ENCODE measurements at regions not wholly inside any gene's neighbourhood (a gene's known extent, or its start where the extent isn't known, plus 50 kb on each side); places are given as distances from the start of the nearest gene placed in this dataset.

DNA sequence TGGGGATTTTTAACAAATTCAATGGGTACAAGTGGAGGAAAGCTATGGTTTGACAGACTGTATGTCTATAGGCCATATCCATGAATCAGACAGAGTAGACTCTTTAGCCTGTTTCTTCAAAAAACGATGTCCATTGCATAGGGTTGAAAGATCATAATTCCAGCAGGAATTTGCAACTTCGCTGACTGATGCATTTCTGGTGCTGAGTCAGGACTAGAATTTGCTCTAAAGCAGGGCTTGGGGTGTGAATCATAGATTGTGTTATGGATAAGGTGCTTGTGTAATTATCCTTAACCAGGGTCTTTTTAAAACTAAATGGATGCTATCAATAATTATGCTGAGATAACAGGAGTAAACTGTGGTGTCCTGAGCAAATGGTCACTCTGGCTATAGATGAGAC, 200.4 kb upstream of the TBC1D5 start:
- no peaks in the 10 kb centered on the region for H3K79me2 ChIP-seq (replicated peaks; ENCODE audit: insufficient read depth)
- no peak for DNase-seq (ENCODE audit: low spot score)
- Mint-ChIP-seq H3K4me3 (no peak overlapping the region), H3K27ac (no peak overlapping the region), H3K4me1 (peaks cover 10% of the 10 kb centered on the region), H3K9me3 (no peaks in the 10 kb centered on the region), H3K36me3 (ENCODE audit: low read depth) (no peaks in the 10 kb centered on the region), H3K27me3 (ENCODE audit: insufficient read depth, low read depth, poor library complexity) (no peaks in the 10 kb centered on the region)
- H3F3A ChIP-seq (replicated peaks; ENCODE audit: low read depth) = no peaks in the 10 kb centered on the region
- peaks cover 6% of the 10 kb centered on the region; the same call in 1 of the 2 replicates for H4K20me1 ChIP-seq (replicated peaks; ENCODE audit: insufficient read depth)
- no peak for ATAC-seq
- no peak overlapping the region for H3K4me2 ChIP-seq
- no peaks in the 10 kb centered on the region for H3K27me3 ChIP-seq (ENCODE audit: insufficient read depth)
- H3K36me3 ChIP-seq (ENCODE audit: insufficient read depth) = no peaks in the 10 kb centered on the region
- TF ChIP-seq STAT1 (IDR thresholded peaks at IDR 0.05; ENCODE audit: unreplicated experiment) = no peak
- no peak for TF ChIP-seq NANOG (IDR thresholded peaks at IDR 0.05; ENCODE audit: borderline replicate concordance)
- TF ChIP-seq, protein P1, sequence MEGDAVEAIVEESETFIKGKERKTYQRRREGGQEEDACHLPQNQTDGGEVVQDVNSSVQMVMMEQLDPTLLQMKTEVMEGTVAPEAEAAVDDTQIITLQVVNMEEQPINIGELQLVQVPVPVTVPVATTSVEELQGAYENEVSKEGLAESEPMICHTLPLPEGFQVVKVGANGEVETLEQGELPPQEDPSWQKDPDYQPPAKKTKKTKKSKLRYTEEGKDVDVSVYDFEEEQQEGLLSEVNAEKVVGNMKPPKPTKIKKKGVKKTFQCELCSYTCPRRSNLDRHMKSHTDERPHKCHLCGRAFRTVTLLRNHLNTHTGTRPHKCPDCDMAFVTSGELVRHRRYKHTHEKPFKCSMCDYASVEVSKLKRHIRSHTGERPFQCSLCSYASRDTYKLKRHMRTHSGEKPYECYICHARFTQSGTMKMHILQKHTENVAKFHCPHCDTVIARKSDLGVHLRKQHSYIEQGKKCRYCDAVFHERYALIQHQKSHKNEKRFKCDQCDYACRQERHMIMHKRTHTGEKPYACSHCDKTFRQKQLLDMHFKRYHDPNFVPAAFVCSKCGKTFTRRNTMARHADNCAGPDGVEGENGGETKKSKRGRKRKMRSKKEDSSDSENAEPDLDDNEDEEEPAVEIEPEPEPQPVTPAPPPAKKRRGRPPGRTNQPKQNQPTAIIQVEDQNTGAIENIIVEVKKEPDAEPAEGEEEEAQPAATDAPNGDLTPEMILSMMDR (conservative IDR thresholded peaks at IDR 0.05; ENCODE audit: low read depth in 2 of 2) = no peak
- TF ChIP-seq, protein P2, sequence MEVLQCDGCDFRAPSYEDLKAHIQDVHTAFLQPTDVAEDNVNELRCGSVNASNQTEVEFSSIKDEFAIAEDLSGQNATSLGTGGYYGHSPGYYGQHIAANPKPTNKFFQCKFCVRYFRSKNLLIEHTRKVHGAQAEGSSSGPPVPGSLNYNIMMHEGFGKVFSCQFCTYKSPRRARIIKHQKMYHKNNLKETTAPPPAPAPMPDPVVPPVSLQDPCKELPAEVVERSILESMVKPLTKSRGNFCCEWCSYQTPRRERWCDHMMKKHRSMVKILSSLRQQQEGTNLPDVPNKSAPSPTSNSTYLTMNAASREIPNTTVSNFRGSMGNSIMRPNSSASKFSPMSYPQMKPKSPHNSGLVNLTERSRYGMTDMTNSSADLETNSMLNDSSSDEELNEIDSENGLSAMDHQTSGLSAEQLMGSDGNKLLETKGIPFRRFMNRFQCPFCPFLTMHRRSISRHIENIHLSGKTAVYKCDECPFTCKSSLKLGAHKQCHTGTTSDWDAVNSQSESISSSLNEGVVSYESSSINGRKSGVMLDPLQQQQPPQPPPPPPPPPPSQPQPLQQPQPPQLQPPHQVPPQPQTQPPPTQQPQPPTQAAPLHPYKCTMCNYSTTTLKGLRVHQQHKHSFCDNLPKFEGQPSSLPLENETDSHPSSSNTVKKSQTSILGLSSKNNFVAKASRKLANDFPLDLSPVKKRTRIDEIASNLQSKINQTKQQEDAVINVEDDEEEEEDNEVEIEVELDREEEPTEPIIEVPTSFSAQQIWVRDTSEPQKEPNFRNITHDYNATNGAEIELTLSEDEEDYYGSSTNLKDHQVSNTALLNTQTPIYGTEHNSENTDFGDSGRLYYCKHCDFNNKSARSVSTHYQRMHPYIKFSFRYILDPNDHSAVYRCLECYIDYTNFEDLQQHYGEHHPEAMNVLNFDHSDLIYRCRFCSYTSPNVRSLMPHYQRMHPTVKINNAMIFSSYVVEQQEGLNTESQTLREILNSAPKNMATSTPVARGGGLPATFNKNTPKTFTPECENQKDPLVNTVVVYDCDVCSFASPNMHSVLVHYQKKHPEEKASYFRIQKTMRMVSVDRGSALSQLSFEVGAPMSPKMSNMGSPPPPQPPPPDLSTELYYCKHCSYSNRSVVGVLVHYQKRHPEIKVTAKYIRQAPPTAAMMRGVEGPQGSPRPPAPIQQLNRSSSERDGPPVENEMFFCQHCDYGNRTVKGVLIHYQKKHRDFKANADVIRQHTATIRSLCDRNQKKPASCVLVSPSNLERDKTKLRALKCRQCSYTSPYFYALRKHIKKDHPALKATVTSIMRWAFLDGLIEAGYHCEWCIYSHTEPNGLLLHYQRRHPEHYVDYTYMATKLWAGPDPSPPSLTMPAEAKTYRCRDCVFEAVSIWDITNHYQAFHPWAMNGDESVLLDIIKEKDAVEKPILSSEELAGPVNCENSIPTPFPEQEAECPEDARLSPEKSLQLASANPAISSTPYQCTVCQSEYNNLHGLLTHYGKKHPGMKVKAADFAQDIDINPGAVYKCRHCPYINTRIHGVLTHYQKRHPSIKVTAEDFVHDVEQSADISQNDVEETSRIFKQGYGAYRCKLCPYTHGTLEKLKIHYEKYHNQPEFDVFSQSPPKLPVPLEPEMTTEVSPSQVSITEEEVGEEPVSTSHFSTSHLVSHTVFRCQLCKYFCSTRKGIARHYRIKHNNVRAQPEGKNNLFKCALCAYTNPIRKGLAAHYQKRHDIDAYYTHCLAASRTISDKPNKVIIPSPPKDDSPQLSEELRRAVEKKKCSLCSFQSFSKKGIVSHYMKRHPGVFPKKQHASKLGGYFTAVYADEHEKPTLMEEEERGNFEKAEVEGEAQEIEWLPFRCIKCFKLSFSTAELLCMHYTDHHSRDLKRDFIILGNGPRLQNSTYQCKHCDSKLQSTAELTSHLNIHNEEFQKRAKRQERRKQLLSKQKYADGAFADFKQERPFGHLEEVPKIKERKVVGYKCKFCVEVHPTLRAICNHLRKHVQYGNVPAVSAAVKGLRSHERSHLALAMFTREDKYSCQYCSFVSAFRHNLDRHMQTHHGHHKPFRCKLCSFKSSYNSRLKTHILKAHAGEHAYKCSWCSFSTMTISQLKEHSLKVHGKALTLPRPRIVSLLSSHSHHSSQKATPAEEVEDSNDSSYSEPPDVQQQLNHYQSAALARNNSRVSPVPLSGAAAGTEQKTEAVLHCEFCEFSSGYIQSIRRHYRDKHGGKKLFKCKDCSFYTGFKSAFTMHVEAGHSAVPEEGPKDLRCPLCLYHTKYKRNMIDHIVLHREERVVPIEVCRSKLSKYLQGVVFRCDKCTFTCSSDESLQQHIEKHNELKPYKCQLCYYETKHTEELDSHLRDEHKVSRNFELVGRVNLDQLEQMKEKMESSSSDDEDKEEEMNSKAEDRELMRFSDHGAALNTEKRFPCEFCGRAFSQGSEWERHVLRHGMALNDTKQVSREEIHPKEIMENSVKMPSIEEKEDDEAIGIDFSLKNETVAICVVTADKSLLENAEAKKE (CRISPR knock-in tag; IDR thresholded peaks at IDR 0.05) = no peak
- TF ChIP-seq POLR2AphosphoS5 (IDR thresholded peaks at IDR 0.05; ENCODE audit: low read depth) = no peak
- TF ChIP-seq ZNF114 (CRISPR knock-in tag; IDR thresholded peaks at IDR 0.05) = no peak
- TF ChIP-seq EZH2 (IDR thresholded peaks at IDR 0.05; ENCODE audit: low read depth, unreplicated experiment) = no peak
- TF ChIP-seq ZNF331 (CRISPR knock-in tag; IDR thresholded peaks at IDR 0.05; ENCODE audit: low read depth) = no peak
- TF ChIP-seq, protein P3, sequence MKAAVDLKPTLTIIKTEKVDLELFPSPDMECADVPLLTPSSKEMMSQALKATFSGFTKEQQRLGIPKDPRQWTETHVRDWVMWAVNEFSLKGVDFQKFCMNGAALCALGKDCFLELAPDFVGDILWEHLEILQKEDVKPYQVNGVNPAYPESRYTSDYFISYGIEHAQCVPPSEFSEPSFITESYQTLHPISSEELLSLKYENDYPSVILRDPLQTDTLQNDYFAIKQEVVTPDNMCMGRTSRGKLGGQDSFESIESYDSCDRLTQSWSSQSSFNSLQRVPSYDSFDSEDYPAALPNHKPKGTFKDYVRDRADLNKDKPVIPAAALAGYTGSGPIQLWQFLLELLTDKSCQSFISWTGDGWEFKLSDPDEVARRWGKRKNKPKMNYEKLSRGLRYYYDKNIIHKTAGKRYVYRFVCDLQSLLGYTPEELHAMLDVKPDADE (IDR thresholded peaks at IDR 0.05) = no peak
- TF ChIP-seq, protein P4, sequence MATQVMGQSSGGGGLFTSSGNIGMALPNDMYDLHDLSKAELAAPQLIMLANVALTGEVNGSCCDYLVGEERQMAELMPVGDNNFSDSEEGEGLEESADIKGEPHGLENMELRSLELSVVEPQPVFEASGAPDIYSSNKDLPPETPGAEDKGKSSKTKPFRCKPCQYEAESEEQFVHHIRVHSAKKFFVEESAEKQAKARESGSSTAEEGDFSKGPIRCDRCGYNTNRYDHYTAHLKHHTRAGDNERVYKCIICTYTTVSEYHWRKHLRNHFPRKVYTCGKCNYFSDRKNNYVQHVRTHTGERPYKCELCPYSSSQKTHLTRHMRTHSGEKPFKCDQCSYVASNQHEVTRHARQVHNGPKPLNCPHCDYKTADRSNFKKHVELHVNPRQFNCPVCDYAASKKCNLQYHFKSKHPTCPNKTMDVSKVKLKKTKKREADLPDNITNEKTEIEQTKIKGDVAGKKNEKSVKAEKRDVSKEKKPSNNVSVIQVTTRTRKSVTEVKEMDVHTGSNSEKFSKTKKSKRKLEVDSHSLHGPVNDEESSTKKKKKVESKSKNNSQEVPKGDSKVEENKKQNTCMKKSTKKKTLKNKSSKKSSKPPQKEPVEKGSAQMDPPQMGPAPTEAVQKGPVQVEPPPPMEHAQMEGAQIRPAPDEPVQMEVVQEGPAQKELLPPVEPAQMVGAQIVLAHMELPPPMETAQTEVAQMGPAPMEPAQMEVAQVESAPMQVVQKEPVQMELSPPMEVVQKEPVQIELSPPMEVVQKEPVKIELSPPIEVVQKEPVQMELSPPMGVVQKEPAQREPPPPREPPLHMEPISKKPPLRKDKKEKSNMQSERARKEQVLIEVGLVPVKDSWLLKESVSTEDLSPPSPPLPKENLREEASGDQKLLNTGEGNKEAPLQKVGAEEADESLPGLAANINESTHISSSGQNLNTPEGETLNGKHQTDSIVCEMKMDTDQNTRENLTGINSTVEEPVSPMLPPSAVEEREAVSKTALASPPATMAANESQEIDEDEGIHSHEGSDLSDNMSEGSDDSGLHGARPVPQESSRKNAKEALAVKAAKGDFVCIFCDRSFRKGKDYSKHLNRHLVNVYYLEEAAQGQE (IDR thresholded peaks at IDR 0.05; ENCODE audit: unreplicated experiment) = no peak
- no peak for TF ChIP-seq EZH2phosphoT487 (IDR thresholded peaks at IDR 0.05; ENCODE audit: unreplicated experiment)
- no peak for TF ChIP-seq JUNB (IDR thresholded peaks at IDR 0.05; ENCODE audit: unreplicated experiment)
- no peak for TF ChIP-seq CREB1 (CRISPR knock-in tag; IDR thresholded peaks at IDR 0.05; ENCODE audit: low read depth)
- H3K27ac ChIP-seq (ENCODE audit: low read depth) = no peak overlapping the region
- no peaks in the 10 kb centered on the region for H3K9me2 ChIP-seq (ENCODE audit: insufficient read depth)
- H3K4me1 ChIP-seq (ENCODE audit: insufficient read depth) = peaks cover 7% of the 10 kb centered on the region; the same call in 1 of the 2 replicates
- no peak overlapping the region for H2AFZ ChIP-seq
- no peak overlapping the region for H3K4me3 ChIP-seq
